Right lobe of liver (tissue), 6 donors: ENCODE measurements at regions not wholly inside any gene's neighbourhood (a gene's known extent, or its start where the extent isn't known, plus 50 kb on each side); places are given as distances from the start of the nearest gene placed in this dataset.
A peak's percentile ranks its signal among the peaks of the same experiment; 100 is the strongest.

ENCODE experiments used
- ATAC-seq, 4 donors: fragments of 200-7000 bp; cut with Tn5 transposase; one replicate each; pipeline ENCODE4 v1.9.1; 2020; ENCODE audit warnings: mild to moderate bottlenecking in 4 of 4, moderate library complexity in 4 of 4
- DNase-seq, 3 donors: peaks; one replicate each; pipeline ENCODE4 v3.0.0-alpha.2; 2020
- H3K27ac ChIP-seq, 3 donors: fragments of 200-600 bp; one replicate each; pipeline ENCODE4 v1.8.0; 2022
- H3K27me3 ChIP-seq, 2 donors: fragments of 200-600 bp; one replicate each; pipeline ENCODE4 v1.8.0; 2022
- H3K36me3 ChIP-seq, 4 donors: fragments of 200-600 bp; sonication (generic) in 1 of 4; one replicate each; pipeline versions ENCODE4 v1.5.1 to v1.8.0; 2017 to 2022; ENCODE audit warnings: control low read depth in 1 of 4
- H3K4me1 ChIP-seq, 4 donors: fragments of 200-600 bp; sonication (generic) in 1 of 4; one replicate each; pipeline versions ENCODE4 v1.5.1 to v1.8.0; 2017 to 2022; ENCODE audit warnings: control low read depth in 1 of 4
- H3K4me3 ChIP-seq, 3 donors: fragments of 200-600 bp; one replicate each; pipeline ENCODE4 v1.8.0; 2022
- H3K9me3 ChIP-seq, 4 donors: fragments of 200-600 bp; sonication (generic) in 1 of 4; one replicate each; pipeline versions ENCODE4 v1.5.1 to v1.8.0; 2017 to 2022; ENCODE audit warnings: control low read depth in 1 of 4
- POLR2A ChIP-seq: fragments of 450-650 bp; IDR thresholded peaks from one replicate; pipeline ENCODE4 v1.6.1; 2017; ENCODE audit warnings: antibody characterized with exemption, mild to moderate bottlenecking
- WGBS: methylation state at CpG from one replicate; pipeline ENCODE4 v1.1.6; 2018; ENCODE audit warnings: low coverage, low lambda C conversion rate; ENCODE audit not compliant: insufficient coverage; ENCODE audit errors: missing lambda C conversion rate; 5-methylcytosine and 5-hydroxymethylcytosine counted together
- intact Hi-C, 2 donors: fragments of 100-400 bp; cut with DNase I; formaldehyde crosslinking; loops; one replicate each; pipeline versions ENCODE4 v1.11.2 to v1.14.1; 2022
- TF ChIP-seq, protein P1 (sequence below), 4 donors: fragments of 200-600 bp in 3 of 4; fragments of 450-650 bp in 1 of 4; IDR thresholded peaks; one replicate each; pipeline versions ENCODE4 v1.5.1 to v1.8.0; 2016 to 2022; ENCODE audit warnings: antibody characterized with exemption in 4 of 4, mild to moderate bottlenecking in 2 of 4
- donor health status: DM: no; HTN: yes; CAD: no.
- donor health status: DM: no; HTN: no; CAD: no.
- donor health status: DM: no; HTN: no; CAD: no.
- donor health status: DM: no; HTN: yes; CAD: no.
- donor health status: DM: no; HTN: yes; CAD: no.

DNA sequence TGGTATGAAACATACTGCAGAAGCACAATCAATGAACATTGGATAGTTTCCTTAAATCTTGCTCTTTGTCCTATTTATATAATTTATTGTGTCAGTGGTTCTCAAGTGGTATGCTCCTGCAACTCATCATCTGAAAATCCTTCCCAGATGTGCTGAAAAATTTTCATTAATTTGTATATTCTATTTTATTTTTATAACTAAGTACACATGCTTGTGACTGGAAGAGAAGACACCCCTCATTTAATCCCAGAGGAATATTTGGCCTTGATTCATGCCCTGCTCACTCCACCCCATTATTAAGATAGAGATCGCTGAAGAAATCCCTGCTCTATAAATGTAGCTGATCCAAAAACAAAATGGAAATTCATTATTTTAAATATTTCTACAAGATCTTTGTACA, 870.5 kb upstream of the CXADR start:
- H3K27me3 ChIP-seq: no peaks in the 10 kb centered on the region
- no peak overlapping the region for H3K27ac ChIP-seq
- H3K4me1 ChIP-seq: no peaks in the 10 kb centered on the region
- ATAC-seq (no peak), DNase-seq (no peak)
- no peak overlapping the region for H3K4me3 ChIP-seq
- intact Hi-C loops: no loop called here
- TF ChIP-seq POLR2A: no peak
- TF ChIP-seq, protein P1, sequence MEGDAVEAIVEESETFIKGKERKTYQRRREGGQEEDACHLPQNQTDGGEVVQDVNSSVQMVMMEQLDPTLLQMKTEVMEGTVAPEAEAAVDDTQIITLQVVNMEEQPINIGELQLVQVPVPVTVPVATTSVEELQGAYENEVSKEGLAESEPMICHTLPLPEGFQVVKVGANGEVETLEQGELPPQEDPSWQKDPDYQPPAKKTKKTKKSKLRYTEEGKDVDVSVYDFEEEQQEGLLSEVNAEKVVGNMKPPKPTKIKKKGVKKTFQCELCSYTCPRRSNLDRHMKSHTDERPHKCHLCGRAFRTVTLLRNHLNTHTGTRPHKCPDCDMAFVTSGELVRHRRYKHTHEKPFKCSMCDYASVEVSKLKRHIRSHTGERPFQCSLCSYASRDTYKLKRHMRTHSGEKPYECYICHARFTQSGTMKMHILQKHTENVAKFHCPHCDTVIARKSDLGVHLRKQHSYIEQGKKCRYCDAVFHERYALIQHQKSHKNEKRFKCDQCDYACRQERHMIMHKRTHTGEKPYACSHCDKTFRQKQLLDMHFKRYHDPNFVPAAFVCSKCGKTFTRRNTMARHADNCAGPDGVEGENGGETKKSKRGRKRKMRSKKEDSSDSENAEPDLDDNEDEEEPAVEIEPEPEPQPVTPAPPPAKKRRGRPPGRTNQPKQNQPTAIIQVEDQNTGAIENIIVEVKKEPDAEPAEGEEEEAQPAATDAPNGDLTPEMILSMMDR (IDR thresholded peaks at IDR 0.05): no peak
- H3K36me3 ChIP-seq: no peaks in the 10 kb centered on the region
- 100% methylated on average over 1 of the region's 1 CpG for WGBS
- H3K9me3 ChIP-seq: no peaks in the 10 kb centered on the region

DNA sequence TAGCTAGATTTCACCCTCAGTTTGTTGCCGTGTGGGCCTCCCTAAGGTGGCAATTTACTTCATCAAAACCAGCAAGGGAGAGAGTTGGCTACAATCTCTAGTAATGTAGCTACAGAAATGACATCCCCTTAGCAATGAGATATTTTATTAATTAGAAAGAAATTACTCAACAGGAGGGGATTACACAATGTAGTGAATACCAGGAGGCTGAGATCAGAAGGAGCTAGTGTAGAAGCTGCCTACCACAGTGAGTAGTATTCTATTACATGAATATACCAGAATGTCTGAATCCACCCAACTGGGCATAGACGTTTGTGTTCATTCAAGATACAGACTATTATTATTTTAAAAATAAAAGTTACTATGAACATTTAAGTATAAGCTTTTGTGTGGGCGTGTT, 868.2 kb upstream of the CXADR start:
- DNase-seq (no peak), ATAC-seq (no peak)
- no peaks in the 10 kb centered on the region for H3K9me3 ChIP-seq
- 86% methylated on average over 3 of the region's 3 CpGs for WGBS
- no peaks in the 10 kb centered on the region for H3K36me3 ChIP-seq
- TF ChIP-seq POLR2A: no peak
- TF ChIP-seq, protein P1 (IDR thresholded peaks at IDR 0.05): no peak
- no peaks in the 10 kb centered on the region for H3K27me3 ChIP-seq
- H3K27ac ChIP-seq: no peak overlapping the region
- H3K4me1 ChIP-seq: no peaks in the 10 kb centered on the region
- intact Hi-C loops: no loop called here
- no peak overlapping the region for H3K4me3 ChIP-seq

DNA sequence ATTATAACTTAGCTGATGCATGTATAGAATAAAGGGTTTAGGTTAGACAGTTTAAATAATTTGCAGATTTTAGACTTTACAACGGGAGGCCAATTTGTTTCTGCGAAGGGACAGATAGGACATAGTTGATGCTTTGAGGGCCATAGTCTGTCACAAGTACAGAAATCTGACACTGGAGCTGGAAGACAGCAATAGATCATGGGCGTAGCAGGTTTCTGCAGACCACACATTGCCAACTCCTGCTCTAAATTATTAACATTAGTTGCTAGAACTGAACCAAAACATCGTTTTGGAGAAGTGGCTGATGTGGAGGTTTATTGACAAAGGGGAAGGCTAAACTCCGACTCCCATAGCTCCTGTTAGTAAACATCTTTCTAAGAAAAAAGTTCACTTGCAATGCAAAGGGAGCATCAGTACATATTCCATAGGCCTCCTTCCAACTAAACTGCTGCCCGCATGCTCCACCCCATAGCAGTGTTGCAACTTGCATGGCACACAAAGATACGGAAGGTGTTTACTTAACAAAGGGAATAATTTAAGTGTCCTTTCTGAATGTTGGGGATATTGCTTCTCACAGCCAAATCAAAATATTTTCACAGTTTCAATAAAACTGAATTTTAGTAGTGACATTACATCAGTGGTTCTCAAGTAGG, 862.0 kb upstream of the CXADR start:
- Histone ChIP-seq H3K36me3 (no peaks in the 10 kb centered on the region), H3K4me3 (no peak overlapping the region), H3K27ac (no peak overlapping the region), H3K9me3 (peaks cover 0 to 5% (median 0%) of the 10 kb centered on the region in 4 donors), H3K4me1 (no peaks in the 10 kb centered on the region), H3K27me3 (no peaks in the 10 kb centered on the region)
- DNase-seq: no peak
- intact Hi-C loops: no loop called here
- TF ChIP-seq, protein P1 (IDR thresholded peaks at IDR 0.05): no peak
- 67% methylated on average over 6 of the region's 7 CpGs for WGBS
- peak; percentile 44 to 63 (median 54) for ATAC-seq

DNA sequence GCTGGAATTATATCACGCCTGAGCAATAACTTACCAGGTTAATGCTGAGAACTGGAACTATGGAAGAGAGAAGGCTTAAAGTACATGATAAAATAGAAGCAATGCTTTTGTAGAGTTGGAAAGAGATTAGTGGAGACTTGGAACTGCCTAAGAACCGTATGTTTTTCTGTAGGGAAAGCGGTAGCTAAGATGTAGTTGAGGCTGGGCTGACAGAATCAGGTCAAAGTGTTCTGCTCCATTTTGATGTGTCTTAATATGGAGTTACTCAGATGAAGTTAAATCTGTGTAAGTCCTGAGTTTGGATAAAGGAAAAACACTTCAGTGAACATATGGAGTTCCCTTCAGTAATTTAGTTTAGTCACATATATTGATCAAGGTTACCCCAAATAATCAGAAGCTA, 860.9 kb upstream of the CXADR start:
- Histone ChIP-seq H3K36me3 (no peaks in the 10 kb centered on the region), H3K4me3 (no peak overlapping the region), H3K4me1 (no peaks in the 10 kb centered on the region), H3K9me3 (peaks cover 0 to 5% (median 0%) of the 10 kb centered on the region in 4 donors), H3K27me3 (no peaks in the 10 kb centered on the region), H3K27ac (no peak overlapping the region)
- ATAC-seq (no peak), DNase-seq (no peak)
- 84% methylated on average over 3 of the region's 3 CpGs for WGBS
- no peak for TF ChIP-seq POLR2A
- TF ChIP-seq, protein P1 (IDR thresholded peaks at IDR 0.05): no peak
- intact Hi-C loops: no loop called here

DNA sequence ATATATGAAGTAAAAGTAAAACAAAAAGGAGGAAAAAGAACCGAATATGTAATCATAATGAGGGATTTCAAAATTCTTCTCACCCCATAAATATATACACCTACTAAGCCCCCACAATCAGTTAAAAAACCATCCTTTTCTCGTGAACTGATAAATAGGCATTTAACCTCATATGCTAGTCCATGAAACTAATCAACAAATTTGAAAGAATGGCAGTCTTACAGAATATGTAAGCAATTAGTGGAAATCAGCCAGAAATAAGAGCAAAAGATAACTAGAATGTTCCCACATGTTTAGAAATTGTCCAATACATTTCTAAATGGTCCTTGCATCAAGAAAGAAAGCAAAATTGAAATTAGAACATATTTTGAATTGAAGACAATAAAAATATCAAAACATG, 849.4 kb upstream of the CXADR start:
- Histone ChIP-seq H3K27ac (no peak overlapping the region), H3K9me3 (no peaks in the 10 kb centered on the region), H3K4me3 (no peak overlapping the region), H3K4me1 (no peaks in the 10 kb centered on the region), H3K36me3 (no peaks in the 10 kb centered on the region), H3K27me3 (no peaks in the 10 kb centered on the region)
- intact Hi-C loops: no loop called here
- TF ChIP-seq, protein P1 (IDR thresholded peaks at IDR 0.05): no peak
- no peak for TF ChIP-seq POLR2A
- ATAC-seq: no peak
- WGBS: 76% methylated on average over 2 of the region's 2 CpGs
- no peak for DNase-seq
